Type B pancreatic cell (in vitro differentiated cells): ENCODE measurements at regions not wholly inside any gene's neighbourhood (a gene's known extent, or its start where the extent isn't known, plus 50 kb on each side); places are given as distances from the start of the nearest gene placed in this dataset.

Experiments used
- DNase-seq: peaks from one replicate; pipeline ENCODE4 v3.0.0; 2021; ENCODE audit warnings: mixed read lengths; ENCODE audit not compliant: unreplicated experiment; ENCODE audit errors: extremely low spot score
- H3K27ac Mint-ChIP-seq: 2 replicates; pipeline ENCODE4 v1.8.0; 2021; ENCODE audit warnings: mild to moderate bottlenecking, mixed read lengths
- H3K27me3 Mint-ChIP-seq: 2 replicates; pipeline ENCODE4 v1.8.0; 2021; ENCODE audit warnings: mixed read lengths
- H3K36me3 Mint-ChIP-seq: 2 replicates; pipeline ENCODE4 v1.8.0; 2021; ENCODE audit warnings: mixed read lengths
- H3K4me1 Mint-ChIP-seq: one replicate; pipeline ENCODE4 v1.8.0; 2021; ENCODE audit warnings: mixed read lengths; ENCODE audit not compliant: unreplicated experiment
- H3K4me3 Mint-ChIP-seq: 2 replicates; pipeline ENCODE4 v1.8.0; 2021; ENCODE audit warnings: mild to moderate bottlenecking, mixed read lengths
- H3K9me3 Mint-ChIP-seq: 2 replicates; pipeline ENCODE4 v1.8.0; 2021; ENCODE audit warnings: mixed read lengths
- CTCF ChIP-seq: fragments of 200-600 bp; sonication (generic); conservative IDR thresholded peaks from 2 replicates; pipeline ENCODE4 v1.5.0; 2021; ENCODE audit warnings: antibody characterized with exemption, mild to moderate bottlenecking

- H3K27ac Mint-ChIP-seq, result no peak overlapping the region
- TF ChIP-seq CTCF, result no peak
- no peak overlapping the region for H3K4me3 Mint-ChIP-seq
- no peaks in the 10 kb centered on the region for H3K9me3 Mint-ChIP-seq
- H3K4me1 Mint-ChIP-seq, result peaks cover 17% of the 10 kb centered on the region
- H3K36me3 Mint-ChIP-seq, result peaks cover 8% of the 10 kb centered on the region
- no peaks in the 10 kb centered on the region for H3K27me3 Mint-ChIP-seq
- DNase-seq, result no peak
These were observed 124.7 kb upstream of the VLDLR start for GRCh38 chr9:2496934-2497333.

- no peak for DNase-seq
- H3K9me3 Mint-ChIP-seq, result no peaks in the 10 kb centered on the region
These were observed 123.8 kb upstream of the VLDLR start for GRCh38 chr9:2497666-2498400.

GRCh38 chr9:2502210-2502609 is 119.4 kb upstream of the VLDLR start:
- Mint-ChIP-seq H3K4me1 (peaks cover 8% of the 10 kb centered on the region), H3K4me3 (no peak overlapping the region), H3K27me3 (no peaks in the 10 kb centered on the region), H3K27ac (no peak overlapping the region), H3K36me3 (no peaks in the 10 kb centered on the region), H3K9me3 (no peaks in the 10 kb centered on the region)
- no peak for DNase-seq
- TF ChIP-seq CTCF, result no peak

More at GRCh38 chr9:2497666-2498400, 123.8 kb upstream of the VLDLR start:
- H3K27ac Mint-ChIP-seq, result no peak overlapping the region
- H3K27me3 Mint-ChIP-seq, result no peaks in the 10 kb centered on the region
- H3K4me3 Mint-ChIP-seq, result no peak overlapping the region
- peaks cover 8% of the 10 kb centered on the region for H3K36me3 Mint-ChIP-seq
- no peak for TF ChIP-seq CTCF
- H3K4me1 Mint-ChIP-seq, result peaks cover 15% of the 10 kb centered on the region

- no peaks in the 10 kb centered on the region for H3K36me3 Mint-ChIP-seq
- peaks cover 8% of the 10 kb centered on the region for H3K4me1 Mint-ChIP-seq
- no peaks in the 10 kb centered on the region for H3K9me3 Mint-ChIP-seq
- H3K27ac Mint-ChIP-seq, result no peak overlapping the region
- TF ChIP-seq CTCF, result no peak
- H3K4me3 Mint-ChIP-seq, result no peak overlapping the region
- DNase-seq, result no peak
- no peaks in the 10 kb centered on the region for H3K27me3 Mint-ChIP-seq
These were observed 118.8 kb upstream of the VLDLR start for GRCh38 chr9:2502760-2503159.

- Mint-ChIP-seq H3K4me3 (no peak overlapping the region), H3K27ac (no peak overlapping the region), H3K9me3 (no peaks in the 10 kb centered on the region), H3K36me3 (no peaks in the 10 kb centered on the region), H3K27me3 (no peaks in the 10 kb centered on the region), H3K4me1 (peaks cover 8% of the 10 kb centered on the region)
- TF ChIP-seq CTCF, result no peak
- DNase-seq, result no peak
These were observed 115.3 kb upstream of the VLDLR start for GRCh38 chr9:2506321-2506720.
